Endothelial cell of umbilical vein (primary cell): ENCODE measurements at regions not wholly inside any gene's neighbourhood (a gene's known extent, or its start where the extent isn't known, plus 50 kb on each side); places are given as distances from the start of the nearest gene placed in this dataset.

Experiments
- BruUV-seq: library from RNA; stranded (reverse); fragments of 400-500 nt; replicated peaks from 2 replicates; lab custom pipeline; 2021; lab: Mats Ljungman, UMichigan
- CTCF ChIA-PET: fragments of 300-600, 350-600 bp; sonication (Branson Sonifier 250); formaldehyde crosslinking; loops from one replicate; lab custom pipeline; 2021; ENCODE audit warnings: antibody characterized with exemption, inconsistent platforms; lab: Charles Lee
- POLR2A ChIA-PET: fragments of 300-600, 350-600 bp; sonication (Branson Sonifier 250); formaldehyde crosslinking; loops from one replicate; lab custom pipeline; 2021; ENCODE audit warnings: antibody characterized with exemption, inconsistent platforms; lab: Charles Lee
- DNase-seq: peaks from one replicate; pipeline ENCODE4 v3.0.0-alpha.2; 2011; ENCODE audit warnings: low read depth, low spot score
- FAIRE-seq: peaks from 2 replicates; lab custom pipeline; 2011; peaks lifted over from hg19 to GRCh38; lab: Jason Lieb, UNC
- H2AFZ ChIP-seq: 2 replicates; pipeline ENCODE4 v1.6.0; 2012; ENCODE audit warnings: low read depth, low read length, control low read depth, inconsistent platforms
- H3K27ac ChIP-seq: 2 replicates; pipeline ENCODE4 v1.5.1; 2011; ENCODE audit warnings: low read depth, mild to moderate bottlenecking, control low read depth, low read length, moderate library complexity; ENCODE audit not compliant: insufficient read depth
- H3K27me3 ChIP-seq, 2 experiments: 2 replicates each; pipeline versions ENCODE4 v1.6.0 to v1.6.1; 2011; ENCODE audit warnings: low read length in 2 of 2, mixed read lengths in 1 of 2; ENCODE audit not compliant: control insufficient read depth in 2 of 2, insufficient read depth in 2 of 2
- H3K36me3 ChIP-seq, 2 experiments: 2 replicates in 1 of 2; 3 replicates in 1 of 2; pipeline ENCODE4 v1.5.1; 2011; ENCODE audit warnings: low read length in 2 of 2, mild to moderate bottlenecking in 1 of 2, moderate library complexity in 1 of 2; ENCODE audit not compliant: control insufficient read depth in 2 of 2, insufficient read depth in 2 of 2; ENCODE audit errors: extremely low read depth in 1 of 2
- H3K4me1 ChIP-seq: 3 replicates; pipeline ENCODE4 v1.5.1; 2011; ENCODE audit warnings: mild to moderate bottlenecking, low read length; ENCODE audit not compliant: control insufficient read depth, insufficient read depth; ENCODE audit errors: extremely low read depth
- H3K4me2 ChIP-seq: 2 replicates; pipeline ENCODE4 v1.6.1; 2011; ENCODE audit warnings: low read length, control low read depth, mixed read lengths; ENCODE audit not compliant: insufficient read depth
- H3K4me3 ChIP-seq, 3 experiments: fragments of 200-600 bp in 1 of 3; sonication (generic), shearing (Covaris generic) in 1 of 3; replicated peaks in 1 of 3; 2 replicates each; pipeline ENCODE4 v1.5.1; 2011 to 2016; ENCODE audit warnings: control low read depth in 3 of 3, low read length in 3 of 3, mild to moderate bottlenecking in 2 of 3, inconsistent platforms in 1 of 3, low read depth in 1 of 3, moderate library complexity in 1 of 3; ENCODE audit not compliant: insufficient read depth in 1 of 3
- H3K79me2 ChIP-seq: 2 replicates; pipeline ENCODE4 v1.6.0; 2012; ENCODE audit warnings: low read length, inconsistent platforms; ENCODE audit not compliant: control insufficient read depth, insufficient read depth
- H3K9ac ChIP-seq: replicated peaks from 2 replicates; pipeline ENCODE3; 2011; ENCODE audit warnings: low read length, control low read depth; ENCODE audit not compliant: insufficient read depth; ENCODE audit errors: extremely low read depth
- H3K9me1 ChIP-seq: replicated peaks from 3 replicates; pipeline ENCODE4 v1.6.0; 2011; ENCODE audit warnings: mild to moderate bottlenecking, low read length; ENCODE audit not compliant: control insufficient read depth, insufficient read depth; ENCODE audit errors: extremely low read depth
- H3K9me3 ChIP-seq: replicated peaks from 2 replicates; pipeline ENCODE4 v1.5.1; 2012; ENCODE audit warnings: low read length, inconsistent platforms; ENCODE audit not compliant: control insufficient read depth, insufficient read depth
- H4K20me1 ChIP-seq: replicated peaks from 2 replicates; pipeline ENCODE3; 2011; ENCODE audit warnings: mild to moderate bottlenecking, low read length; ENCODE audit not compliant: control insufficient read depth, insufficient read depth; ENCODE audit errors: extremely low read depth
- CTCF ChIP-seq, 2 donors: IDR thresholded peaks; 1 replicate in 1 of 2; 2 replicates in 1 of 2; pipeline ENCODE4 v1.5.1; 2011; ENCODE audit warnings: low read length in 2 of 2, mild to moderate bottlenecking in 2 of 2, moderate library complexity in 2 of 2, control low read depth in 1 of 2, inconsistent platforms in 1 of 2, low read depth in 1 of 2; ENCODE audit not compliant: insufficient read depth in 1 of 2; ENCODE audit errors: extremely low read depth in 1 of 2
- EZH2 ChIP-seq: IDR thresholded peaks from 2 replicates; pipeline ENCODE4 v1.6.1; 2012; ENCODE audit warnings: borderline replicate concordance, low read depth, mild to moderate bottlenecking, moderate library complexity, low read length, inconsistent platforms; ENCODE audit not compliant: severe bottlenecking
- FOS ChIP-seq: IDR thresholded peaks from 2 replicates; pipeline ENCODE4 v1.6.1; 2011; ENCODE audit warnings: mild to moderate bottlenecking, low read length, moderate library complexity, borderline replicate concordance; ENCODE audit not compliant: insufficient read depth
- GATA2 ChIP-seq: IDR thresholded peaks from 2 replicates; pipeline ENCODE4 v1.7.0; 2011; ENCODE audit warnings: low read depth, mild to moderate bottlenecking, moderate library complexity, mixed read lengths, low read length; ENCODE audit not compliant: insufficient read length, insufficient read depth
- JUN ChIP-seq: IDR thresholded peaks from 2 replicates; pipeline ENCODE4 v1.6.1; 2011; ENCODE audit warnings: borderline replicate concordance, low read depth; ENCODE audit not compliant: insufficient read length, insufficient read depth
- MAX ChIP-seq: IDR thresholded peaks from 2 replicates; pipeline ENCODE4 v1.6.1; 2011; ENCODE audit not compliant: insufficient read depth, insufficient read length
- MYC ChIP-seq: IDR thresholded peaks from one replicate; pipeline ENCODE4 v1.6.1; 2011; ENCODE audit warnings: mild to moderate bottlenecking, low read depth, low read length
- POLR2A ChIP-seq: IDR thresholded peaks from 2 replicates; pipeline ENCODE4 v1.6.1; 2012; ENCODE audit warnings: low read depth, mild to moderate bottlenecking, control low read depth, low read length
- POLR2AphosphoS5 ChIP-seq: IDR thresholded peaks from 2 replicates; pipeline ENCODE4 v1.6.1; 2012; ENCODE audit warnings: low read depth, mild to moderate bottlenecking, control low read depth, low read length, moderate library complexity; ENCODE audit not compliant: insufficient read depth
- dilution Hi-C: fragments of 300-500 bp; cut with MboI; formaldehyde crosslinking; loops from one replicate; pipeline ENCODE4 v1.15.0; 2019; ENCODE audit warnings: low sequenced_read_pairs; ENCODE audit not compliant: extremely low pct_ligation_motif_present
- intact Hi-C: fragments of 100-400 bp; cut with micrococcal nuclease; formaldehyde crosslinking; loops from one replicate; pipeline ENCODE4 v1.10.0; 2022

GRCh38 chr4:33751050-33751449, 2493.3 kb downstream of the ARAP2 start:
- no peak for FAIRE-seq
- CTCF ChIA-PET = no interaction called here

More at GRCh38 chr4:33751050-33751449, 2493.3 kb downstream of the ARAP2 start:
- no peaks in the 10 kb centered on the region for H3K4me1 ChIP-seq
- no peaks in the 10 kb centered on the region for H3K36me3 ChIP-seq
- H3K9me3 ChIP-seq = no peaks in the 10 kb centered on the region
- TF ChIP-seq FOS (no peak), POLR2A (no peak), JUN (no peak), MYC (no peak), EZH2 (no peak), CTCF (IDR thresholded peaks at IDR 0.05; ENCODE audit: extremely low read depth in 1 of 2, insufficient read depth in 1 of 2, low read depth in 1 of 2, low read length in 2 of 2) (no peak), GATA2 (no peak), POLR2AphosphoS5 (no peak), MAX (no peak)
- no peaks in the 10 kb centered on the region for H3K9me1 ChIP-seq
- no peak for DNase-seq
- no TSS peak for BruUV-seq
- no peak overlapping the region for H3K27ac ChIP-seq
- POLR2A ChIA-PET = no interaction called here
- H3K27me3 ChIP-seq = no peaks in the 10 kb centered on the region
- intact Hi-C loops (no loop called here), dilution Hi-C loops (no loop called here)
- H3K4me3 ChIP-seq = no peak overlapping the region
- H3K79me2 ChIP-seq = no peaks in the 10 kb centered on the region
- H2AFZ ChIP-seq = no peak overlapping the region
- no peak overlapping the region for H3K4me2 ChIP-seq
- H3K9ac ChIP-seq = no peak overlapping the region
- no peaks in the 10 kb centered on the region for H4K20me1 ChIP-seq
